Muscle layer of colon (tissue), 2 donors: ENCODE measurements at regions not wholly inside any gene's neighbourhood (a gene's known extent, or its start where the extent isn't known, plus 50 kb on each side); places are given as distances from the start of the nearest gene placed in this dataset.

ENCODE experiments used
- H3K27ac ChIP-seq: one replicate; pipeline ENCODE4 v1.7.0; 2013; ENCODE audit warnings: low read depth, mild to moderate bottlenecking, low read length, moderate library complexity
- H3K27me3 ChIP-seq, 2 donors: one replicate each; pipeline ENCODE4 v1.7.0; 2013; ENCODE audit warnings: low read length in 2 of 2, mild to moderate bottlenecking in 2 of 2; ENCODE audit not compliant: insufficient read depth in 2 of 2, control insufficient read depth in 1 of 2
- H3K36me3 ChIP-seq: one replicate; pipeline ENCODE4 v1.7.0; 2013; ENCODE audit warnings: mild to moderate bottlenecking, low read length; ENCODE audit not compliant: insufficient read depth
- H3K4me1 ChIP-seq: one replicate; pipeline ENCODE4 v1.7.0; 2013; ENCODE audit warnings: mild to moderate bottlenecking, low read length; ENCODE audit not compliant: insufficient read depth
- H3K4me3 ChIP-seq, 2 donors: one replicate each; pipeline ENCODE4 v1.7.0; 2013; ENCODE audit warnings: low read length in 2 of 2, low read depth in 1 of 2, mild to moderate bottlenecking in 1 of 2, moderate library complexity in 1 of 2
- H3K9ac ChIP-seq: one replicate; pipeline ENCODE4 v1.7.0; 2013; ENCODE audit warnings: low read length
- H3K9me3 ChIP-seq: one replicate; pipeline ENCODE4 v1.7.0; 2013; ENCODE audit warnings: mild to moderate bottlenecking, low read length
- donor health status: abdominal sarcoma.
- donor health status: Adenocarcinoma of cecum.

DNA sequence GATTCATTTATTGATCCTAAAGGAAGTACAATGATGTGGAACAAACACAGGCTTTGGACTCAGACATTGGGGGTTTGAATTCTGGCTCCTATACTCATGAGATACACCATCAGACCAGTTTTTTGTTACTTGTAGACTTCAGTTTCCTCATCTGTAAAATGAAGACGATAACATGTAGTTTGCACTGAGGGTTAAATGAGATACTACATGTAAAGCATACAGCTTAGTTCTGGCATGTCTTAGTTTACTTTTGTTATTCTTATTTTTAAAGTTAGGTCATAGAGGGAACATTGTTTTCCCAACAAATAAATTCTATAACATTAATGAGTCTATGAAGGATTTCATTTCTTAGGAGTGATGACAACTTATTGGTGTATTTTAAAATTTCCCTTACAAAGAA lies 183.5 kb upstream of the FAM3C start:
- H3K36me3 ChIP-seq: no peaks in the 10 kb centered on the region
- H3K4me1 ChIP-seq: no peaks in the 10 kb centered on the region

DNA sequence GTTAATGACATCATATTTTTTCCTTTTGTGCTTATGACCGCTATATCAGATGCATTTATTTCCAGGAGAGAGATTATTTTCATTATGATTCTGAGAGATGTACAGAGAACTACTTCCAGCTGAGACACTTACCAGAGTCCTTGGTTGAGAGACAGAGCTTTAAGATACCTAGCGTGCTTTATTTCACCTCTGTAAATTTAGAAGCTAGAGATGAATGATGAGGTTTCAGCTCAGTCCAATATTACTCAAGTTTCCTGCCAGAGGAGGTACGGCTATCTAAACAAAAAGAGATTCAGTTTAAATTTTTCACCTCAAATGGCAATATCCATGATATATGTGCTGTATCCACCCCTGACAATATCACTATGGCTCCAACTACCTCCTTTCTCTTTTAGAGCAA lies 182.6 kb upstream of the FAM3C start:
- Histone ChIP-seq H3K4me3 (no peak overlapping the region), H3K9me3 (no peaks in the 10 kb centered on the region), H3K4me1 (no peaks in the 10 kb centered on the region), H3K27me3 (no peaks in the 10 kb centered on the region), H3K9ac (no peak overlapping the region), H3K27ac (no peak overlapping the region), H3K36me3 (no peaks in the 10 kb centered on the region)

More for the DNA sequence above, 183.5 kb upstream of the FAM3C start:
- Histone ChIP-seq H3K9ac (no peak overlapping the region), H3K9me3 (no peaks in the 10 kb centered on the region), H3K27ac (no peak overlapping the region), H3K4me3 (no peak overlapping the region), H3K27me3 (no peaks in the 10 kb centered on the region)

DNA sequence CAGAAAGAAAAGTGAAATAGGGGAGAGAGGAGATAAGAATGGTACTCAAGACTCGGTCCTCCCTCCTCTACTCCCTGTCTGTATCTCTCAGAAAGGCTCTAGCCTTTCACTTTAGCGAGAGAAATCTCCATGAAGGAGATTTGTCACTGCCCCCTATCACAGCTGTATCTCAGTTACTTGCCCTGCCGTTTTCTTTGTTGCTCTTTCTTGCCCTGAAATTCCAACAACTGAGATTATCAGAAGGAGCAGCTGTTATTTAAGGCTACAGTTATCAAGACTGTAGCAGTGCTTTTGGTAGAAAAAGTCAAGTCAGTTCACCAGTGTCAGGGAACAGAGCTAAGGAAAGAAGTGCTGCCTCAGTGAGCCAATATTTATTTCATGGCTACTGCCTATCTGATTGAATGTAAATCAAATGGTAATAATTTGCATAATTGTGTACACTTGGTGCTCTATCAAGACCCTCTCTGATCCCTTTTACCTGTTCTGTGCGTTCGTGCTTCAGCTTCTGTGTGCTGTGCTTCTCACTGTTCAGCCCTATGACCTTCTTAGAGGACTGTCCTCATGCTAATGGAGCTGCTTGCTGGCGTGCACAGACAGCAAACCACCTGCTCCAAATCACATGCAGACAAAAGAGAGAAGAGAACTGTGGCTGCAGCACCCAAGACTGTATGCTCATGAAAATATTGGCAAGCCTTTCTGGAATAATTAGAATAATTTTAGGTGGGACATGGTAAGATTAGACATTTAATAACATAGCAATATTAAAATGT lies 180.2 kb upstream of the FAM3C start:
- no peaks in the 10 kb centered on the region for H3K36me3 ChIP-seq
- H3K9me3 ChIP-seq: no peaks in the 10 kb centered on the region
- H3K4me3 ChIP-seq: no peak overlapping the region
- no peak overlapping the region for H3K27ac ChIP-seq
- no peaks in the 10 kb centered on the region for H3K4me1 ChIP-seq
- H3K27me3 ChIP-seq: no peaks in the 10 kb centered on the region
- no peak overlapping the region for H3K9ac ChIP-seq

DNA sequence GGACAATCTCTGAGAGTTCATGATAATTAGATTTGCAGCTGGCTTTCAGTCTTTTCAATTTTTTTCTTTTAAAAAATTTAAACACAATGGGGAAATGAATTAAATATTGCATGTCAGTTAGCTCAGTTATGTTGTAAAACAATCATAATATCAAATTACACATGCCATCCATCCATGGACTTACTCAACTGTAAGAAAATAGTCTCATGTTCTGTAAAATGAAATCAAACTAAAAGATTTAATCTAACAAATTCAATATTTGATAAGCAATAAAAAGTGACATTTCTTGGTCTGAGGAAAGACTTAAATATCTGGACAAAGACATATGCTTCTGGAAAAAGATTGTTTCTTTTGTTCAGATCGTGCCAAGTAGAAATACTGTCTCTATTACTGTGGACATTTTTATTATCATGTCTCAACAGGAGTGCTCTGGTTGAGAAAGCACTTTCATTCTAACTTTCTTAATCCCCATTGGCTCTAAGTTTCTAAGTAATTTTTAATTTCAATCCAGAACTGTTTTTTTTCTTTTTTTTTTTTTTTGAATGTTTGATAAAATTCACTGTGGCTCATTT lies 179.2 kb upstream of the FAM3C start:
- Histone ChIP-seq H3K4me3 (no peak overlapping the region), H3K27me3 (no peaks in the 10 kb centered on the region)

DNA sequence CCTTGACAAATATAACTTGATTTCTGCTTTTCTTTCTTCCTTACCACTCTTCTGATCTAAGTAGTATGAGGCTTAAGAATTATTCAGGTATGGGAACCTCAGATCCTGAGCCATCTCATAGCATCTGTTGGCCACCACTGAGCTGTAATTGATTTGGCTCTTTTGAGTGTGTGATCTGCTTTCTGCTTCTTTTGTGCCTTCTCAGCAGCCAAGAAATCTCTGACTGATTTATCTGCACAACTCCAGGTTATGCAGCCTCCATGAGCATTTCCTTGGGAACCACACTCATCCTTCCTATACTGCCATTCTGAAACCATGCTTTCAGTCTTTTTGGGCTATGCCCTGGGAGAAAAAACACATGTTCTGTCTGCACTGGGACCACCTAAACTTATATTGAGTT lies 178.0 kb upstream of the FAM3C start:
- Histone ChIP-seq H3K9me3 (no peaks in the 10 kb centered on the region), H3K36me3 (no peaks in the 10 kb centered on the region), H3K9ac (no peak overlapping the region), H3K27ac (no peak overlapping the region), H3K4me1 (no peaks in the 10 kb centered on the region), H3K4me3 (no peak overlapping the region), H3K27me3 (no peaks in the 10 kb centered on the region)

More for the DNA sequence above, 179.2 kb upstream of the FAM3C start:
- no peaks in the 10 kb centered on the region for H3K4me1 ChIP-seq
- H3K9ac ChIP-seq: no peak overlapping the region
- H3K9me3 ChIP-seq: no peaks in the 10 kb centered on the region
- H3K27ac ChIP-seq: no peak overlapping the region
- H3K36me3 ChIP-seq: no peaks in the 10 kb centered on the region

DNA sequence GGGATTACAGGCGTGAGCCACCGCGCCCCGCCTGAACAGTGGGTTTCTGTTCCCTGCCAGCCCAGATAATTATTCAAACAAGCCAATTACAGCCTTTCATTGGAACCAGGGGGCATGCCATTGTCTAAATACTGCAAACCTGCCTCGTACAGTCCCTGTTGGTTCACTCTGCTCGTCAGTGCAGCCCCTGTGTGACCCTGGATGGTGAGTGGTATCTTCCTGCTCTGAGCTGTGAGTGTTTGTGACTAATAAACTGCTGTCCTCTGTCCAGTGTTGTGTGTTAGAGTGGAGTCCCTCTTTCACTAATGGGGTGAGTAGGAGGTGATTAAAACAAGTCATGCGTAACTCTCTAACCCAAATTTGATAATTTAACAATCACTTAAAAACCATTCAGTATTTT lies 176.5 kb upstream of the FAM3C start:
- Histone ChIP-seq H3K27me3 (no peaks in the 10 kb centered on the region), H3K4me3 (no peak overlapping the region), H3K9ac (no peak overlapping the region), H3K4me1 (no peaks in the 10 kb centered on the region), H3K27ac (no peak overlapping the region), H3K36me3 (no peaks in the 10 kb centered on the region), H3K9me3 (no peaks in the 10 kb centered on the region)

DNA sequence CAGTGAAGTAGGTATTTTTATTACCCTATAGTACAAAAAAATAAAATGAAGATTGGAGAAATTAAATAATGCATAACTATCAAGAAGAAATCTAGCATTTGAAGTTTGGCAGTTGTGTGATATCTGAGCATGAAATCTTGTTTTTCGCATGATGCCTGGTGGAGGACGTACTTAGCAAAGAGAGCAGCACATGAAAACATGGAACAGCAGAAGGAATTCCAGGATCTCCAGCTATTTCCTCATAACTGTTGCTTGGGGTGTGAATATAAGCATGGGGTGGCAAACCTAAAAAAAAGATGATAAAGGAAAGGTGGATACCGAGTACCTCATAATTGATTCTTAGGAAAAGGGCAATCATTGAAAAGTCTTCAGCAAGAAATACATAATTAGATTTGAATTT lies 174.3 kb upstream of the FAM3C start:
- H3K27me3 ChIP-seq: no peaks in the 10 kb centered on the region
- no peak overlapping the region for H3K9ac ChIP-seq
- H3K36me3 ChIP-seq: no peaks in the 10 kb centered on the region
- H3K9me3 ChIP-seq: no peaks in the 10 kb centered on the region
- no peak overlapping the region for H3K4me3 ChIP-seq
- no peak overlapping the region for H3K27ac ChIP-seq
- no peaks in the 10 kb centered on the region for H3K4me1 ChIP-seq

- H3K4me1 ChIP-seq: no peaks in the 10 kb centered on the region
- no peak overlapping the region for H3K4me3 ChIP-seq
- H3K9ac ChIP-seq: no peak overlapping the region
- no peaks in the 10 kb centered on the region for H3K36me3 ChIP-seq
- H3K27me3 ChIP-seq: no peaks in the 10 kb centered on the region
- no peak overlapping the region for H3K27ac ChIP-seq
- no peaks in the 10 kb centered on the region for H3K9me3 ChIP-seq
These were observed 167.1 kb upstream of the FAM3C start for GRCh38 chr7:121563177-121563576.

- Histone ChIP-seq H3K9ac (no peak overlapping the region), H3K4me1 (no peaks in the 10 kb centered on the region), H3K9me3 (no peaks in the 10 kb centered on the region), H3K36me3 (no peaks in the 10 kb centered on the region), H3K27me3 (no peaks in the 10 kb centered on the region), H3K4me3 (no peak overlapping the region), H3K27ac (no peak overlapping the region)
These were observed 166.2 kb upstream of the FAM3C start for GRCh38 chr7:121562259-121562658.

GRCh38 chr7:121561717-121562116 lies 165.6 kb upstream of the FAM3C start:
- Histone ChIP-seq H3K27me3 (no peaks in the 10 kb centered on the region), H3K9ac (no peak overlapping the region), H3K27ac (no peak overlapping the region), H3K4me1 (no peaks in the 10 kb centered on the region), H3K4me3 (no peak overlapping the region), H3K9me3 (no peaks in the 10 kb centered on the region), H3K36me3 (no peaks in the 10 kb centered on the region)

DNA sequence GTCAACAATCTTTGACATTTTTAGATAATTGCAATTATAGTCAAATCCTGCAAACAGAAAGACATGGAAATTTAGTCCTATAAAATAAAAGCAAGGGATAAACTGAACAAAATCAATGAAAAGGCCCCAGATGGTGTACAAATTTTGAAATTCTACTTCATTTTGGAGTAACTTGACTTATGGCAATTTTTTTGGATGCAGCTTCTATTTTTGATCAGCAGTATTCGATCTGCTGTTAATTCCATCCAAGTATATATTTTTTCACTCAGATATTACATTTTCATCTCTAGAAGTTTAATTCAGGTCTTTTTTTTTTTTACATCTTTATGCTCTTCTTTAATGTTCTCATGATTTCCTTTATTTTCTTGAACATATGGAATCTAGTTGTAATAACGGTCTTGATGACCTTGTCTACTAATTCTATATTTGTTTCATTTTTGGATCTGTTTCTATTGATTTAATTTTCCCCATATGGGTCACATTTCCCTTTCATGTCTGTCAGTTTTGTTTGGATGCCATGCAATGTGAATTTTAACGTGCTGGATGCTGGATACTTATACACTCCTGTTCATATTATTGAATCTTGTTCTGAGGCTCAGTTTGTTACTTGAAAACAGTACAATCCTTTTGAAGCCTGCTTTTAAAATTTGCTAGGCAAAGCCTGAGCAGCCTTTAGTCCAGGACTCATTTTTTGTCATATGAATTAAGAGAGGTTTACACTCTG lies 164.3 kb upstream of the FAM3C start:
- Histone ChIP-seq H3K4me3 (no peak overlapping the region), H3K36me3 (no peaks in the 10 kb centered on the region), H3K27ac (no peak overlapping the region), H3K9ac (no peak overlapping the region), H3K27me3 (no peaks in the 10 kb centered on the region), H3K4me1 (no peaks in the 10 kb centered on the region), H3K9me3 (no peaks in the 10 kb centered on the region)
